ENCODE measurements at regions not wholly inside any gene's neighbourhood (a gene's known extent, or its start where the extent isn't known, plus 50 kb on each side); places are given as distances from the start of the nearest gene placed in this dataset.

DNA sequence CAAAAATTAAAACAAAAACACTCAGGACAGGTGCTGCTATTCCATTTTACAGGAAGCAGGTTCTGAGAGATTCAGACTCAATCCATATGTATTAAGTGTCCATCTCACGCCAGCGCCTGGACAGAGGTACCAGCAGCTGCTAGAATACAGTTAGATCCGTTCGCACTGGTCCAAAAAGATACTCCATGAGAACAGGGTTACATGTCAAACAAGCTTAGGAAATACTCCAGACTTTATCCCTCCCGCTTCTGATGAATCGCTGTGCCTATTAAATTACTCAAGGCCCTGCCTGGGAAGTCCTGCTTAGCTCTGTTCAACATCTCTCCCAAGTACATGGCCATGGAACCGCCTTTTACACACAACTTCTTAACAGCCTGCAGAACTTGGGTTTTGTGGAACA lies 50.2 kb upstream of the SLC35C1 start:
- CTCF ChIA-PET (ENCODE audit: partially characterized antibody) = interaction anchor here (0.8 to 7.7 kb wide), 10 partner anchors 10 to 348 kb away, joined by 3 to 85 read pairs (median 4); no protein-coding TSS in a partner anchor
- no peak for TF ChIP-seq TCF12 (IDR thresholded peaks at IDR 0.05; ENCODE audit: low read depth, low read length)
- TF ChIP-seq SP4 (IDR thresholded peaks at IDR 0.05; ENCODE audit: low read length) = no peak
- no peak for TF ChIP-seq CTBP2 (IDR thresholded peaks at IDR 0.05; ENCODE audit: borderline replicate concordance, insufficient read depth, insufficient read length, low read length)
- TF ChIP-seq BACH1 (IDR thresholded peaks at IDR 0.05; ENCODE audit: low read length) = no peak
- TF ChIP-seq, protein P1, sequence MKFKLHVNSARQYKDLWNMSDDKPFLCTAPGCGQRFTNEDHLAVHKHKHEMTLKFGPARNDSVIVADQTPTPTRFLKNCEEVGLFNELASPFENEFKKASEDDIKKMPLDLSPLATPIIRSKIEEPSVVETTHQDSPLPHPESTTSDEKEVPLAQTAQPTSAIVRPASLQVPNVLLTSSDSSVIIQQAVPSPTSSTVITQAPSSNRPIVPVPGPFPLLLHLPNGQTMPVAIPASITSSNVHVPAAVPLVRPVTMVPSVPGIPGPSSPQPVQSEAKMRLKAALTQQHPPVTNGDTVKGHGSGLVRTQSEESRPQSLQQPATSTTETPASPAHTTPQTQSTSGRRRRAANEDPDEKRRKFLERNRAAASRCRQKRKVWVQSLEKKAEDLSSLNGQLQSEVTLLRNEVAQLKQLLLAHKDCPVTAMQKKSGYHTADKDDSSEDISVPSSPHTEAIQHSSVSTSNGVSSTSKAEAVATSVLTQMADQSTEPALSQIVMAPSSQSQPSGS (IDR thresholded peaks at IDR 0.05; ENCODE audit: low read length) = no peak
- TF ChIP-seq EP300 (IDR thresholded peaks at IDR 0.05; ENCODE audit: borderline replicate concordance in 1 of 2, low read depth in 2 of 2, low read length in 2 of 2) = no peak

More for the DNA sequence above, 50.2 kb upstream of the SLC35C1 start:
- Histone ChIP-seq H3K4me2 (ENCODE audit: insufficient read depth in 1 of 2, low read depth in 2 of 2, low read length in 2 of 2) (no peak overlapping the region), H4K8ac (ENCODE audit: extremely low read depth, insufficient read depth, low read length) (no peak overlapping the region), H3K4ac (replicated peaks; ENCODE audit: insufficient read length, low read depth, low read length) (no peak overlapping the region), H4K5ac (ENCODE audit: insufficient read length, low read depth, low read length) (no peak overlapping the region), H2BK5ac (ENCODE audit: low read depth, low read length) (no peak overlapping the region), H2BK12ac (ENCODE audit: low read depth, low read length) (no peak overlapping the region), H4K91ac (replicated peaks; ENCODE audit: insufficient read length, low read length) (no peak overlapping the region), H3K27me3 (replicated peaks in 1 of 4; ENCODE audit: control insufficient read depth in 3 of 4, extremely low read depth in 1 of 4, insufficient read depth in 3 of 4, low read length in 3 of 4) (no peaks in the 10 kb centered on the region; a peak in 1 of 7 replicates), H3K9me3 (ENCODE audit: insufficient read depth in 2 of 2, low read depth in 1 of 2, low read length in 1 of 2) (no peaks in the 10 kb centered on the region), H3K9ac (replicated peaks in 1 of 4; ENCODE audit: extremely low read depth in 1 of 4, low read depth in 3 of 4, low read length in 3 of 4) (no peak overlapping the region), H3K36me3 (ENCODE audit: control insufficient read depth in 2 of 4, insufficient read depth in 4 of 4, low read length in 3 of 4) (no peaks in the 10 kb centered on the region), H3K14ac (ENCODE audit: insufficient read length) (no peak overlapping the region), H3K56ac (replicated peaks; ENCODE audit: insufficient read length, low read depth, low read length) (no peak overlapping the region), H2BK15ac (ENCODE audit: low read length) (no peak overlapping the region), H3K4me1 (replicated peaks in 1 of 4; ENCODE audit: control insufficient read depth in 3 of 4, insufficient read depth in 4 of 4, low read length in 3 of 4) (peaks cover 0 to 6% (median under 1%) of the 10 kb centered on the region in 4 experiments; a peak in 5 of 7 replicates), H3K23me2 (ENCODE audit: low read depth, low read length) (no peaks in the 10 kb centered on the region), H2AK5ac (ENCODE audit: low read depth, low read length) (no peak overlapping the region), H4K20me1 (replicated peaks in 1 of 2; ENCODE audit: control insufficient read depth in 1 of 2, insufficient read depth in 2 of 2, low read length in 2 of 2) (no peaks in the 10 kb centered on the region), H2BK20ac (ENCODE audit: low read length) (no peak overlapping the region), H2AFZ (ENCODE audit: low read length) (no peak overlapping the region), H3K79me1 (ENCODE audit: low read depth, low read length) (no peaks in the 10 kb centered on the region), H3K27ac (ENCODE audit: low read depth, low read length) (no peak overlapping the region), H3K23ac (ENCODE audit: insufficient read length) (no peak overlapping the region), H3K79me2 (ENCODE audit: control insufficient read depth in 1 of 2, insufficient read depth in 2 of 2, low read length in 2 of 2) (no peaks in the 10 kb centered on the region), H2BK120ac (replicated peaks; ENCODE audit: low read depth, low read length) (no peak overlapping the region), H3K18ac (ENCODE audit: extremely low read depth, low read length) (no peak overlapping the region), H3K4me3 (ENCODE audit: extremely low read depth in 1 of 4, insufficient read depth in 2 of 4, low read depth in 3 of 4, low read length in 4 of 4) (no peak overlapping the region)
- POLR2A ChIA-PET (ENCODE audit: partially characterized antibody) = interaction anchor here (0.8 kb wide), 1 partner anchor 372 kb away, joined by 3 read pairs; no protein-coding TSS in a partner anchor
- FAIRE-seq (no peak), DNase-seq (ENCODE audit: low read depth in 1 of 2, low spot score in 2 of 2) (no peak)
- 91% methylated on average over 7 of the region's 7 CpGs; no CpG with 5 or more reads in 1 of the 2 experiments for WGBS, 2 experiments (ENCODE audit: extremely low coverage in 1 of 2, insufficient coverage in 1 of 2, insufficient read length in 1 of 2, insufficient replicate concordance in 2 of 2, low coverage in 1 of 2, low lambda C conversion rate in 2 of 2, missing lambda C conversion rate in 1 of 2)
